Loucy (cell line): ENCODE measurements at regions not wholly inside any gene's neighbourhood (a gene's known extent, or its start where the extent isn't known, plus 50 kb on each side); places are given as distances from the start of the nearest gene placed in this dataset.

Experiments
- H2AFZ ChIP-seq: fragments of 200-600 bp; sonication (generic); 2 replicates; pipeline ENCODE4 v1.6.0; 2016; ENCODE audit warnings: antibody characterized with exemption, mild to moderate bottlenecking, low read length, moderate library complexity
- H3F3A ChIP-seq: fragments of 200-600 bp; 2 replicates; pipeline ENCODE4 v1.6.0; 2016; ENCODE audit warnings: antibody characterized with exemption, low read depth, mild to moderate bottlenecking
- H3K27me3 ChIP-seq: fragments of 200-600 bp; sonication (generic); 2 replicates; pipeline ENCODE4 v1.6.1; 2014; ENCODE audit warnings: low read length, mild to moderate bottlenecking; ENCODE audit not compliant: insufficient read depth, poor library complexity, severe bottlenecking
- H3K36me3 ChIP-seq: fragments of 200-600 bp; sonication (generic); 2 replicates; pipeline ENCODE4 v1.6.1; 2016; ENCODE audit warnings: low read length; ENCODE audit not compliant: insufficient read depth
- H3K4me1 ChIP-seq: fragments of 200-600 bp; sonication (generic); 2 replicates; pipeline ENCODE4 v1.5.1; 2014; ENCODE audit warnings: low read length, mild to moderate bottlenecking; ENCODE audit not compliant: insufficient read depth, poor library complexity, severe bottlenecking
- H3K4me2 ChIP-seq: fragments of 200-600 bp; sonication (generic); 2 replicates; pipeline ENCODE4 v1.6.0; 2014; ENCODE audit warnings: antibody characterized with exemption, low read length, low read depth, mild to moderate bottlenecking; ENCODE audit not compliant: poor library complexity, severe bottlenecking
- H3K4me3 ChIP-seq: fragments of 200-600 bp; sonication (generic); 2 replicates; pipeline ENCODE4 v1.5.1; 2014; ENCODE audit warnings: low read length, mild to moderate bottlenecking, mixed read lengths; ENCODE audit not compliant: poor library complexity, severe bottlenecking
- H3K79me2 ChIP-seq: fragments of 200-600 bp; sonication (generic); 2 replicates; pipeline ENCODE4 v1.6.1; 2014; ENCODE audit warnings: low read length; ENCODE audit not compliant: insufficient read depth
- H3K9ac ChIP-seq: fragments of 200-600 bp; sonication (generic); 2 replicates; pipeline ENCODE4 v1.6.0; 2014; ENCODE audit warnings: mild to moderate bottlenecking, low read depth, low read length, moderate library complexity; ENCODE audit not compliant: poor library complexity, severe bottlenecking
- H3K9me2 ChIP-seq: fragments of 200-600 bp; sonication (generic); replicated peaks from 2 replicates; pipeline ENCODE4 v1.6.1; 2016; ENCODE audit warnings: low read depth, low read length, mixed read lengths
- H3K9me3 ChIP-seq: fragments of 200-600 bp; sonication (generic); 2 replicates; pipeline ENCODE4 v1.6.1; 2014; ENCODE audit warnings: mild to moderate bottlenecking, antibody characterized with exemption, low read length, low read depth; ENCODE audit not compliant: insufficient read depth
- H4K20me1 ChIP-seq: fragments of 200-600 bp; sonication (generic); 2 replicates; pipeline ENCODE4 v1.6.0; 2014; ENCODE audit warnings: antibody characterized with exemption, low read length, mild to moderate bottlenecking; ENCODE audit not compliant: insufficient read depth, poor library complexity, severe bottlenecking
- EZH2phosphoT487 ChIP-seq: fragments of 200-600 bp; IDR thresholded peaks from 2 replicates; pipeline ENCODE4 v1.6.1; 2018; ENCODE audit warnings: antibody characterized with exemption, mild to moderate bottlenecking, moderate library complexity, borderline replicate concordance
- TF ChIP-seq, protein P1 (sequence below): fragments of 200-600 bp; sonication (generic); conservative IDR thresholded peaks from 2 replicates; pipeline ENCODE4 v1.5.1; 2014; ENCODE audit warnings: mild to moderate bottlenecking, antibody characterized with exemption, low read length

DNA sequence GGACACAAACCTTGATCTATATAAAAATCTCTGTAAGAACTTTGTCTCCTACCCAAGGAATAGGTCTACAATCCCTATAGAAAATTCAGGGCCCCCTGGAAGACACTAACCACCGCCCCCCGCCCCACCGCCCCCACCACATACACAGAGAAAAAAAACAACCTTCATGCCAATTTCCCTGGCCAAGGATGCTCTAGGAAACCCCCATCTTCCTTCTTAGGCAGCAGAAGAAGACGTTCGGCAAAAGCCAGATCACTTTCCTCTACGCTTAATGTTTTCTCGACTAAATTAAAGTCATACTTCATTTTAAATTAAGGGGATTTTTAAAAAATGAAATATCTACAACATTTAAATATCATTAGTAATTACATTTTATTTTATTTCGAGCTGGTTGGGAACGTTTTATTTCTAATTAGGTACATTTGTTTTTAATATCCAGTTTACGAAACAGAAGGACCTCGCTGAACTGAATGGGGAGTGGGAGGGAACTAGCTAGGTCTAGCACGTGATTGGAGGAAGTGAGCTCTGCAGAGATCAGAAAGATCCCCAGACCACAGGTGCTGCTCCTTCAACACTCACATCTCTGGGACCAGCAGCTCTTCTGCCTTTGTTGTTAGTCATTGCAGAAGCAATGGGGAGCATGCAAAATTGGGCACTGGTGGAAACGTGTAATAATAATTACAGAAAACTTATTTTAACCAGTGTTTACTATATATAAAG, 472.3 kb downstream of the MN1 start:
- no peaks in the 10 kb centered on the region for H3K4me1 ChIP-seq
- H4K20me1 ChIP-seq, result no peaks in the 10 kb centered on the region
- TF ChIP-seq EZH2phosphoT487, result no peak
- TF ChIP-seq, protein P1, sequence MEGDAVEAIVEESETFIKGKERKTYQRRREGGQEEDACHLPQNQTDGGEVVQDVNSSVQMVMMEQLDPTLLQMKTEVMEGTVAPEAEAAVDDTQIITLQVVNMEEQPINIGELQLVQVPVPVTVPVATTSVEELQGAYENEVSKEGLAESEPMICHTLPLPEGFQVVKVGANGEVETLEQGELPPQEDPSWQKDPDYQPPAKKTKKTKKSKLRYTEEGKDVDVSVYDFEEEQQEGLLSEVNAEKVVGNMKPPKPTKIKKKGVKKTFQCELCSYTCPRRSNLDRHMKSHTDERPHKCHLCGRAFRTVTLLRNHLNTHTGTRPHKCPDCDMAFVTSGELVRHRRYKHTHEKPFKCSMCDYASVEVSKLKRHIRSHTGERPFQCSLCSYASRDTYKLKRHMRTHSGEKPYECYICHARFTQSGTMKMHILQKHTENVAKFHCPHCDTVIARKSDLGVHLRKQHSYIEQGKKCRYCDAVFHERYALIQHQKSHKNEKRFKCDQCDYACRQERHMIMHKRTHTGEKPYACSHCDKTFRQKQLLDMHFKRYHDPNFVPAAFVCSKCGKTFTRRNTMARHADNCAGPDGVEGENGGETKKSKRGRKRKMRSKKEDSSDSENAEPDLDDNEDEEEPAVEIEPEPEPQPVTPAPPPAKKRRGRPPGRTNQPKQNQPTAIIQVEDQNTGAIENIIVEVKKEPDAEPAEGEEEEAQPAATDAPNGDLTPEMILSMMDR, result no peak
- no peaks in the 10 kb centered on the region for H3K36me3 ChIP-seq
- no peaks in the 10 kb centered on the region for H3K9me2 ChIP-seq
- H3K4me2 ChIP-seq, result no peak overlapping the region
- H3K9ac ChIP-seq, result no peak overlapping the region
- no peaks in the 10 kb centered on the region for H3K27me3 ChIP-seq
- no peaks in the 10 kb centered on the region for H3F3A ChIP-seq
- H2AFZ ChIP-seq, result no peak overlapping the region
- no peaks in the 10 kb centered on the region for H3K79me2 ChIP-seq
- no peak overlapping the region for H3K4me3 ChIP-seq
- H3K9me3 ChIP-seq, result no peaks in the 10 kb centered on the region

DNA sequence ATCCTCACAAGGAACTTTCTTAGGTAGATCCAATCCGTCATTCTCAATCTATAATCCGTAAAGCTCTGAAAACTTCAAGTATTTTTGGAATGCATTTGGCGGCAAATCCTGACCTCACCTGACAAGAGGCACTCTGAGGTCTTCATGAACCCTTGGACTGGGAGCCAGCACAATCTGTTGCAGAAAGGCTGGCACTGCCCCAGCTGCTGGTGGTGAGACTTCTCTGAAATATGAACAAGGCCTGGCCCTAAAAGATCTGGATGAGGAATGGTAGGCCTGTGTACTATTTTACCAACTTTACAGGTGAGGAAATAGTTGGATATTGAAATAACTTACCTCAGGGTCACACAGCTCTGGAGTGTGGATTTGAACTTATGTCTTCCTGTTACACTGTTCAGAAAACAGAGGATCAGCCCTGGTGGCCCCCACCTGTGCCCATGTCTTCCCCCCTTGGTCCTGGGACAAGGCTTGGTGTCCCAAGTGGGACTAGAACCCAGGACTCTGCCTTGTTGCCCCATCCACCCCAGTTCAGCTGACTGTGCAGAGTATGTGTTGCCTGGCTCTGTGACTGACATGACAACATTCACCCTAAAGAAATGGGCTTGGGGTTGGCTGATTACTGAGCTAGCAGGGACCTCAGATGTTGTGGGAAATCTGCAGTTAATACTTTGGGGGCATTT, 471.4 kb downstream of the MN1 start:
- H2AFZ ChIP-seq, result no peak overlapping the region
- H4K20me1 ChIP-seq, result no peaks in the 10 kb centered on the region
- no peaks in the 10 kb centered on the region for H3K79me2 ChIP-seq
- no peak overlapping the region for H3K9ac ChIP-seq
- H3K9me3 ChIP-seq, result no peaks in the 10 kb centered on the region
- no peaks in the 10 kb centered on the region for H3K27me3 ChIP-seq
- no peaks in the 10 kb centered on the region for H3K9me2 ChIP-seq
- H3F3A ChIP-seq, result no peaks in the 10 kb centered on the region
- TF ChIP-seq, protein P1, result no peak
- TF ChIP-seq EZH2phosphoT487, result no peak
- H3K36me3 ChIP-seq, result no peaks in the 10 kb centered on the region
- no peaks in the 10 kb centered on the region for H3K4me1 ChIP-seq
- H3K4me2 ChIP-seq, result no peak overlapping the region
- H3K4me3 ChIP-seq, result no peak overlapping the region

DNA sequence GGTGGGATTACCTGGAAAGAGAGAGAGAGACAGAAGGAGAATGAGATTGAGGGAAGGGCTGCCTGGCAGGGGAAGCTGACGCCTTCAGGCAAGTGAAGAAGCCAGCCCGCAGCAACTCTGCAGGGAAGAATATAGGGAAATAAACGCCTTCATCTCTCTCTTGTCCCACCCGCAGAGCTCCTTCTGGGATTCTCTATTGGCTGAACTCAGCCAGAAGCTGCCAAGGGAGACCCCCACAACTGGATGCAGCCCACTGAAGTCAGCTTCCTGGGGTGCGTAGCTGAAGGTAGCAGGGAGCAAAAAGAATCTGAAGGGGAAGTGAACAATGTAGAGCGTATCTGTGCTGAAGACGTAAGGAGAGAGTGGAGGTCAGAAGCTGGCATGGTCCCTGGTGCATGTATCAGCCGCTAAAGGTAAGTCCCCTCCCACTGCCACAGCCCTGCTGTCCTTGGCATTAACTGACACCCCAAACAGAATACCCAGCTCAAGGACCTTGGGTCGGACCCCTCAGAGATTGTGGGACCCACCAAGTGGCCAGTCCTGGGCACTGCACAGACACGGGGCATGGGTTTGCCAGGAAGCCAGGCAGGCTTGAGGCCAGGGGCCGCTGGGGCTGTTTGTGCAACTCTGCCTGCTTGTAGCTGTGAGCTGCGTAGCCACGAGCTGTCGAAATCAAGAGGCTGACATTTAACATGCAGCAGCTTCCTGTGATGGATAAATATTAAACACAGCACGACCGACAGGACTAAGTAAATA, 469.9 kb downstream of the MN1 start:
- H3F3A ChIP-seq, result no peaks in the 10 kb centered on the region
- TF ChIP-seq EZH2phosphoT487, result no peak
- TF ChIP-seq, protein P1, result peak; percentile 35; the same call in 1 of the 2 replicates
- H3K79me2 ChIP-seq, result no peaks in the 10 kb centered on the region
- no peak overlapping the region for H3K9ac ChIP-seq
- no peaks in the 10 kb centered on the region for H3K9me2 ChIP-seq
- H4K20me1 ChIP-seq, result no peaks in the 10 kb centered on the region
- H2AFZ ChIP-seq, result no peak overlapping the region
- no peak overlapping the region for H3K4me2 ChIP-seq
- no peaks in the 10 kb centered on the region for H3K4me1 ChIP-seq
- no peak overlapping the region for H3K4me3 ChIP-seq
- H3K36me3 ChIP-seq, result no peaks in the 10 kb centered on the region
- H3K9me3 ChIP-seq, result no peaks in the 10 kb centered on the region
- no peaks in the 10 kb centered on the region for H3K27me3 ChIP-seq
